ENCODE measurements at regions not wholly inside any gene's neighbourhood (a gene's known extent, or its start where the extent isn't known, plus 50 kb on each side); places are given as distances from the start of the nearest gene placed in this dataset.
"Not testable (repeated sequence)": the region's sequence is repeated elsewhere in the genome, so short reads cannot be mapped to it uniquely, and the experiment has no call there.

DNA sequence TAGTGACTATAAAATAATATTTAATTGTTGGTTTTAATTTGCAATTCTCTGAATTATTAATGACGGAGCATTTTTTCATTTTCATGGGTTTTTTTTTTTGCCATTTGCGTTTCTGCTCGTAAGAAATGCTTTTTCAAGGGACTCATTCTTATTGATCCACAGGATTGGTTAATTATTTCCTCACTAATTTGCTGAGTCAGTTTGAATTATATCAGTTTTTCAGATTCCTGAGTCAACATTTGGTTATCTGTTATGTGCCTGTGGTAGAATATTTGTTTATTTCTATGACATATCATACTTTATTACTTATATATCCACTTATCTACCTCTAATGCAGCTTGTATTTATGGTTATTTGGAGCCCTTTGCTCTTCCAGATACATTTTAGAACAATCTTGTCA lies 257.0 kb upstream of the BTBD3 start:
- no peak for DNase-seq

DNA sequence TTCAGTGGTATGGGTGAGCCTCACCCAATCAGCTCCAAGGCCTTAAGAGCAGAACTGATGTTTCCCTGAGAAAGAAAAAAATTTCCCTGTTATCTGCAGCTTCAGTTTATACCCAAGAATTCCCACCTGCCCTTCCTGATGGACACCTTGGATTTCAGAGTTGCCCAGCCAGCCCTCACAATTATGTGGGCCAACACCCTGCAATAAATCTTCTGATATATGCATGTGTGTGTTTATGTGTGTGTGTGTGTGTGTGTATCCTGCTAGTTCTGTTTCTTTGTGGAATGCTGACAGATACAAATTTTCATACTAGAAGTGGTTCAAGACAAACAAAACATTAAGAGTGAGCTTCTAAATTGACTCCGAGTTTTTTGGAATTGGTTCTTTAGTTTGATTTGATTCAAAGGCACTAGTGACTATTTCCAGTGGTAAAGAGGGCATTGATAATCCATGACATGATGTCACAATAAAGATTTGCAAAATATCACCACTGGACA lies 246.6 kb upstream of the BTBD3 start:
- DNase-seq: no peak

DNA sequence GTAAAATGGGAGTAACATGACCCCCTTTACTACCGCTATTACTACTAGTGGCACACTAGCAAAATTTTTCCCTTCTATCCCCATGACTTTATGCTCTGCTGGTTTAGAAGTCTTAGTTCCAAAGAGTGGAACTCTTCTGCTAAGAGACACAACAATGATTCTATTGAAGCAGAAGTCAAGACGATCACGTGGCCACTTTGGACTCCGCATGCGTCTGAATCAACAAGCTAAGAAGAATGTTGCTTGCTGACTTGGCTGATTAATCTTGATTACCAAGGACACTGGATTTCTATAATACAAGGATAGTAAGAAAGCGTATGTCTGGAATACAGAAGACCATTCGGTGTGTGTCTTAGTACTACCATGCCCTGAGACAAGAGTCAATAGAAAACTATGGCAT lies 244.7 kb upstream of the BTBD3 start:
- no peak for DNase-seq

DNA sequence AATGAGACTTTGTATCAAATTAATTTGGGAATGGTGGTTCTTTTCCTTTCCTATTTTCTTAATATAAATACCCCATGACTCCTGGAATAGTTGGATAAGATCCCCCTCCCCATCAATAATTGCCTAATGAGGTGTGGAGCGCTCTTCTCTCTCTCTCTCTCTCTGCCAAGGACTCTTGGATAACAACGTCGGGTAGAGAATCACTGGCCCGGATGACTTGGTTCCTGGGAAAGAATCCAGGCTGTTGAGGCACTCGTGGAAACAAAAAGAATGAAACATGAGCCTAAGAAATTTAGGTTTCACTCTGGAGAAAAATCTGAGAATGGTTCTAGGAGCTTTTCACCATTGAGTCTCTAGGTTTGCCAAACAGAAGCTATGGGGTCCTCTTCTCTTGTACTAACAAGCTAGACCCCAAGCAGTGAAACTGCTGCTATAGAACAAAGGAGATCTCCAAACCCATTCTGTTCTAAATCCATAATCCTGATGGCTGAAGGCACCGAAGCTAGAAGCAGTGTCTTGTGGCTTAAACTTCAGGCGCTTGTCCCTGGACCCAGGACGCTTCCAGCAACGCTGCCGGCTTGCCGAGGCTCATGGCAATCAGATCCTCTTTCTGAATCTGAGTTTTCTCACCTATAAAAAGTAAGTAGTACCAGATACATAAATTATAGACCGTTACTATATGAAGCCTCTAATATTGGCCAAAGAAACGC lies 241.6 kb upstream of the BTBD3 start:
- no peak for DNase-seq

DNA sequence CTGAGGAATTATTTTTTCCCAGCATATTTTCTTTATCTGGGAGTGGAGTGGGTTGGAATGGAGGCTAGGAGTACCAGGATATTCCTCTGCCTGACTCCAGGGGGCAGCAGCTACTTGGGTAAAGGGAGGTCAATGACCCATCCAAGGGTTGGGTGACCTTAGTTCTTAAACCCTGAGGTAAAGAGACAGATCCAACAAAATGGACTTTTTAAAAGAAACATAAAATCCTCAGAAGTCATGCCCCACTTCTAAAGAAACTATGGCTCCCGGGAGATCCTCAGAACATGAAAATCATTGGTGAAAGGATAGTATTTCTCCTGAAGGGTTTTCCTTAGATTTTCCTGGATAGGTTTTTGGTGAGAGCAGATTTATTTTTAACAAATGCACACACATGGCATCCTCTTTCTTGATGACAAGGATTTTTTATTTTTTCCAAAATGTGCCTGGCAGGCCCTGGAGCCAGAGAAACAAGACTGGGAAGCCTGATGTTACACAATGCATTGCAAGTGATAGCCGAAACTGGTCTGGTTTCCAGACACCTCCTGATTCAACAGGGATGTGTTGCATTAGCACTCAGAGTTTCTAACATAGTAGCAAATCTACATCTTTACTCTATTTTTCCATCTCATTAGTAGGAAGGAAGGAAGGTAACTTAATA lies 240.9 kb upstream of the BTBD3 start:
- DNase-seq: peak; percentile 51

DNA sequence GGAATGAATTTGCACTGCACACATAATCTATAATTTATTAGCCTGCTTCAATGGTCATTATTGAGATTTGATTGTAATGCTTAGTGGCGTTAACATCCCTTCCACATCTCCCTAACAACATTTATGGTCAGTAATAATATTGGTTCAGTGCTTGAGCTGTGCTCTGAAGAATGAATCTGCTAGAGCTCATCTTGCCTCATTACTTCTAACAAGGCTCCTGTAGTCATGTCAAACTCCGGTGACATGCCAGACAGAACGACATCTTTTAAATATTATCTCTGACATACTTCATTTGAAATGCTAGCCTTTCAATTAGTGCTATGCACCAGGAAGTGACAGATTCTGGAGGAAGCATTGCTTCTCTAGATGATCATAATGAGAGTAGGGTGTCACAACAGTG lies 240.3 kb upstream of the BTBD3 start:
- no peak for DNase-seq

DNA sequence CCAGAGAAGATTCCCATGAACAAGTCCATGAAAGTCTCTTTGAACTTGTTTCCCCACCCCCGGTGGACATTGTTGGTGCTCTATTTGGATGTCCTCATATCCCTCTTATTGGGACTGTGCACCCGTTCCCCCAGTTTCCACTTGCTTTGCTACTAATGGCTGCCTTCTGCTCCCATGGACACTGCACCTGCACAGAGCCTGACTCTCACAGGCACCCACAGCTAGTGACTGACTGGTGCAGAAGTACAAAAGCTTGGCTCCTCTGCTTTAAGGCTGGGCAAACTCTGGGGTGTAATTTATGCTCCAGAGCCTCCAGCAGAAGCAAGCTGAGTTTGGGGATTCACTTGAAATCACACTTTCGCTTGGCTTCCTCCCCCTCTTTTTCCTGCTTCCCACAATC lies 239.9 kb upstream of the BTBD3 start:
- DNase-seq: no peak

DNA sequence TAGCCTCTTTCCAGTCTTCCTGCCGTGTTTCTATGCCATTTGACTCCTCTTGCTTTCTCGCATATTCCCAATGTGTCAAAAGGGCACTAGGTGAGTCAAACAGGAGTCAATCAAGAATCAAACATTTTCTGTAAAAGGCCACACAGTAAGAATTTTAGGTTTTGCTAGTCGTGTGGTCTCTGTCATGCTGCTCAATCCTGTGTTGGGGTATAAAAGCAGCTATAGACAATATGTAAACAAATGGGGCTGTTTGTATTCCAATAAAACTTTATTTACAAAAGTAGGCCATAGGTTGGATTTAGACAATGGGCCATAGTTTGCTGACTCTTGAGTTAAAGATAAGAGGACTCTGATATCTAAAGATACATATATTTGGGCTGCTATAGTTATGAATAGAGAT lies 235.4 kb upstream of the BTBD3 start:
- DNase-seq: no peak

DNA sequence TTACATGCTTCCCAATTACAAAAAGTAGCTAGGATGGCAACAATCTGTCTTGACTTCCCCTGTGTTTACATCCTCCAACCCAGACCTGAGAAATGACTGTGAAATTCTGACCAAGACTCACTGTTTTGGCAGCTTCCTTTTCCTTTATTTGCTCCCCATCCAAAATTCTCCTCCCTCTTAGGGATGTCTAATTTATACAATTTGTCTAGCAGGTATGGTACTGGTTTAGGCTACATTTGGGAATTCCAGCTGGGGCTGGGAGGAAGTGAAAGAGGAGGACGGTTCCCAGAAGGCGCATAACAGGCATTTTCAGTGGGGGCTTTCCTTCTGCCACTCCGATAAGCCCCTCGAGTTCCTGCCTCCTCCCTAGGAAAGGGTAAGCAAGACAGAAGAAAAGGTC lies 231.5 kb upstream of the BTBD3 start:
- no peak for DNase-seq

DNA sequence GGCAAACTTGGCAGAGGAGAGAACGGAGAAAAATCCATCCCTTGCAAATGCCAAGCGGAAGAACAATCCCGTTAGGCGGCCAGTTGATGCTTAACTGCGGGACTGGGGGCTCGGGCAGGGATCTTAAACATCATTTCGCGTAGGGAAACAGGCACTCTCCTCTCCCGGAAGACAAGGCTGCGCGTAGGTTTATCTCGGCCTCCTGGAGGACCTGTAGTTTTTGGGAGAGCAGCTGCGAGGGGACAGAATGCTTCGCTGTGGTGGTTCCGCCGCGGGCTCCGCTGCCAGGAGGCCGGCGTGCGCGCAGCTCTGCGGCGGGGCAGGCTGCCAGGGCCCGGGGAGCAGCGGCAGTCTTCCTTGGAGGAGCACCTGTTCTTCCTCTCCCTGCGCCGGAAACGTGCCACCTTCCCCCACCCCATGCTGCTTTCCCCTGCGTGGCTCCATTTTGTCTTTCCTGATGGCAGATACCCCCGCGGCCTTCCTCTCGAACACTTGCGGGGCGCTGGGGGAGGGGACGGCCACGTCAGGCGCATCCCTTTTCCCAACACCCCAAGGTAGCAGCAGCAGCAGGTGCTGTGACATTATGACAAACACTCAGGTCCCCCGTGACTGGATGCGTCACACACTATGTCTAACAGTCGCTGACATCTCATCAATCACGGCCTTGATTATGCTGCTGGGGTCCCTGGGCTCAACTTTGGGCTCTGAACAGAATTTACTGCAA lies 230.7 kb upstream of the BTBD3 start:
- peak; percentile 80 for DNase-seq

DNA sequence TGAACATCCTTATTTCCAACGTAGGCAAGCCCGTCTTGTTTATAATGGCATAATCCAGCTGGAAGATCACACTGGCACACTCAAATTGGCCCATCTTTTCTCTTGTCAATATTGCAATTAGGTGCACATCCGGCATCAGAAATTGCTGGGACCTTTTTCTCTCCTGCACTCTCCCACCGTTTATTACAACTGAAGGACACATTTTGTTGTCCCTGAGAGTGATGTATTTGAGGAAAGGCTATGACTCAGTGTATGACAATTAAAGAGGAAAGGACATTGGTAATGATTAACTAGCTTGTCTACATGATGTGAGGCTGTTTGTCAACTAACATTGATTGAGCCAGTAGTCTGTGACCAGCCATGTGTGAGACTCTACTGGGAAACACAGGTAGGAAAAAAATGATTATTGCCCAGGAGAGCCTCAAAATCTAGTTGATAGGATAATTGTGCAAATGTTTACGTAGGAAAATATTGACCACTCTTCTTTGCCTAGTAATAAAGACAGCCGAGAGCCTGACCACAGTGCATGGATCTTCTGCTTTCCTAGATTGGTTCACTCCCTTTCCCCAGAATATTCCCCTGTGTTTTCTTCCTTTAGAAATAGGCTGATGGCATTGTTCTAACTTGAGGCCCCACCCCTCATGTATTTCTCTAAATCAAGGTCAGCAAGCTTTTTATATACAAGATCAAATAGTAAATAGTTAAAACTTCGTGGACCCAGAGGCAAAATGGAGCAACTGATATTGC lies 230.0 kb upstream of the BTBD3 start:
- DNase-seq: no peak

DNA sequence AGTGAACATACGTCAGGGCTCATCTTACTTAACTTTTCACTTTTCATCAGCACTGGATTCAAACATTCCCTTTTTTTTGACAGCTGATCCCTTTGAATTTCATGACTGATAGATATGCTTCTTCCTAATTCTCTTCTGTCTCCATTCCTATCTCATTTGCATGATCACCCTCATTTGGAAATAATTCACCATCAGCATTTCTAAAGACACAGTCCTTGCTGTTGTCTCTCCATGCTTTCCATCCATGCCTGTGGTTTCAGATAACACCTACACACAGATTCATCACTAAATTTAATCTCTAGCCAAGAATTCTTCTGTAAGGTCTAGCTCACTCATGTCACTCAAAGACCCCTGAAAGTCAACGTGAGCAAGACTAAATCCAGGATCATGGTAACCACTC lies 228.4 kb upstream of the BTBD3 start:
- DNase-seq: no peak

DNA sequence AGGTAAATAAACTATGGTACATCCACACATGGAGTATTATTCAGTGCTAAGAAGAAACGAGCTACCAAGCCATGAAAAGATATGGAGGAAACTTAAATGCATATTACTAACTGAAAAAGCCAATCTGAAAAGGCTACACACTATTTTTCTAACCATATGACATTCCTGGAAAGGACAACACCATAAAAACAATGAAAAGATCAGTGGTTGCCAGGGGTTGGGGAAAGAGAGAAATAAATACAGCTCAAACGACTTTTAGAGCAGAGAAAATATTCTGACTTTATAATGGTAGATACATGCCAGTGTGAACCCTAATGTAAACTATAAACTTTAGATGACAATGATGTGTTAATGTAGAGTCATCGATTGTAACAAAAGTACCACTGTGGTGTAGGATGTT lies 225.9 kb upstream of the BTBD3 start:
- no peak for DNase-seq

DNA sequence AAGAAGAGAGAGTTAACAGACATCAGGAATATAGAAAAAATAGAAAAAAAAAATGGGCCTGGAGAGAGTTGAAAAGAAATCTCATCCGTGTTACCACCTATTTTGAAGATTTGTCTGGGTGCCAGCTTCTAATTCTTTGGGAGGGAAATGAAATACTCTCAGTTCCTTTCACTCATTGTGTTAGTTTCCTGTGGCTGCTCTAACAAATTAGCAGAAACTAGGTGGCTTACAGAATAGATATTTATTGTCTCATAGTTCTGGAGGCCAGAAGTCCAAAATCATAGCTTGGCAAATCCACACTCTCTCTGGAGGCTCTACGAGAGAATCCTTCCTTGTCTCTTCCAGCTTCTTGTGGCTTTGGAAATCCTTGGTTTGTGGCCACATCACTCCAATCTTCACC lies 225.1 kb upstream of the BTBD3 start:
- no peak for DNase-seq

DNA sequence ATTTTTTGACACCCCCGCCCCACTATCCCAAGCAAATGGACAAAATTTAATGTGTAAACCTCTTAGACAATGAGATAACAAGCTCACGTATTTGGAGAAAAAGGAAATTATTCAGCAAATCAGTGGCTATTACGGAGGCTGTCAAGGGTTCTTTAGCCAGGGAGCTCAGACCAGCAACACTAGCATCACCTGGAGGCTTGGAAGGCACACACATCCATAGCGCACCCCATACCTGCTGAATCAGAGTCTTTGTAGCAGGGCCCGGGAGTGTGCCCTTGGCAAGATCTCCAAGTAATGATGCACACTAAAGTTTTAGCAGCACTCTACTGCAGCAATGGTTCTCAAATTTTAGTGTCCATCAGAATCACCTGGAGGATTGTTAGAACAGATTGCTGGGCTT lies 223.2 kb upstream of the BTBD3 start:
- no peak for DNase-seq

DNA sequence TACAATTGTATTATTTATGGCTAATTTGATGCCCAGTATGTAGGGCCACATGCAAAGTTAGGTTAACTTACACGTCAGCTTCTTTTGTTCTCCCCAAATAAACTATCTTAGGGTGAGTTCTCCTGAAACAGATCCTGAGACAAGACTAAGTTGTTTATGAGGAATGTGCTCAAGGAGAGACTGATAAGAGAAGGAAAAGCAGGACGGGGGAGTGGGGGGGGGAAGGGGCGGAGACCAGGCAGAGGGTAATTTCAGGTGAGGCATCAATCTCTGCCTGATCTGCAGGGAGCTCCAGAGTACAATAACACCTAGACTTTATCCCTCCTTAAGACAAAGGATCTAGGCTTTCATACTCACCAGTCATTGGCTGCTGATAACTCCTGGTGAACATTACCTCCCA lies 220.6 kb upstream of the BTBD3 start:
- no peak for DNase-seq

DNA sequence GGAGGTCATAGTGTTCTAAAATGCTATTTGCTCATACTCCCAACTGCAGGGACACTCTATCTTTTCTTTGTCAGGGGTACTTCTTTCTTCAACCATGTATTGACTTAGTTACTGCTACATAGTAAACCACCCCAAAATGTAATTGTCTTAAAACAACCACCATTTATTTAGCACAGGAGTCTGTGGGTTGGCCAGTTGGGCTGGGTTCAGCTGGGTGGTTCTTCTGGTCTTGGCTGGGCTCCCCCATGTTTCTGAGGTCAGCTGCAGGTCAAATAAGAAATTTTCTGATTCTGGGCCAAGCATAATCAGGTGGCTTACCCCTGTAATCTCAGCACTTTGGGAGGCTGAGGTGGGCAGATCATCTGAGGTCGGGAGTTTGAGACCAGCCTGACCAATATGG lies 220.0 kb upstream of the BTBD3 start:
- DNase-seq: no peak

DNA sequence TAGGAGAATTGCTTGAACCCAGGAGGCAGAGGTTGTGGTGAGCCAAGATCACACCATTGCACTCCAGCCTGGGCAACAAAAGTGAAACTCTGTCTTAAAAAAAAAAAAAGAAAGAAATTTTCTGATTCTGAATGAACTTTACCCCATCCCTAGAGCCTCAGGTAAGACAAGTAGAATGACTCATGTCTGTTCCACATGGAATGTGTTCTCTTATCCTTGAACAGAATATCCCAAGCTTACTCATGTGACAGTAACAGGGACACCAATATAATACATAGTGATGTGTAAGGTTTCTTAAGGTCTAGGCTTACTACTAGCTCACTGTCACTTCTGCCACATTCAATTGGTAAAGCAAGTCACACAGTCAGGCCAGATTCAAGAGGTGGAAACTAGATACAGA lies 219.6 kb upstream of the BTBD3 start:
- no peak for DNase-seq

DNA sequence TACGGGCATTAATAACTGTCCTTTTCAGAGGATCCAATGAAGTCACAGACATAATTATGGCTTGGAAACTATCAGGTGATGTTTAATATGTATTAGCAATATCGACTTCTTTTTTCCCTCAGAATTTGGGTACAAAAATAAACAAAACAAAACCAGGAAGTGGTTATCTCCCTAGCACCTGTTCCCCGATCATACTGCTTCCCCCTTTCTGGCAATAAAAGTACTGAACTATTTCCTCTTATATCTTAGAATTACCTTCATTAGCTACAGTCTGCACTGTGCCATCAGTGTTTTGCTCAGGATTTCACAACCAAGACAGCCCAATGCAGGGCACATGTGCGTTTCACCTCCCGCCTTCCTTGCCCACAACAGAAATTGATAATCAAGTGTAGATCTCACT lies 216.9 kb upstream of the BTBD3 start:
- no peak for DNase-seq

DNA sequence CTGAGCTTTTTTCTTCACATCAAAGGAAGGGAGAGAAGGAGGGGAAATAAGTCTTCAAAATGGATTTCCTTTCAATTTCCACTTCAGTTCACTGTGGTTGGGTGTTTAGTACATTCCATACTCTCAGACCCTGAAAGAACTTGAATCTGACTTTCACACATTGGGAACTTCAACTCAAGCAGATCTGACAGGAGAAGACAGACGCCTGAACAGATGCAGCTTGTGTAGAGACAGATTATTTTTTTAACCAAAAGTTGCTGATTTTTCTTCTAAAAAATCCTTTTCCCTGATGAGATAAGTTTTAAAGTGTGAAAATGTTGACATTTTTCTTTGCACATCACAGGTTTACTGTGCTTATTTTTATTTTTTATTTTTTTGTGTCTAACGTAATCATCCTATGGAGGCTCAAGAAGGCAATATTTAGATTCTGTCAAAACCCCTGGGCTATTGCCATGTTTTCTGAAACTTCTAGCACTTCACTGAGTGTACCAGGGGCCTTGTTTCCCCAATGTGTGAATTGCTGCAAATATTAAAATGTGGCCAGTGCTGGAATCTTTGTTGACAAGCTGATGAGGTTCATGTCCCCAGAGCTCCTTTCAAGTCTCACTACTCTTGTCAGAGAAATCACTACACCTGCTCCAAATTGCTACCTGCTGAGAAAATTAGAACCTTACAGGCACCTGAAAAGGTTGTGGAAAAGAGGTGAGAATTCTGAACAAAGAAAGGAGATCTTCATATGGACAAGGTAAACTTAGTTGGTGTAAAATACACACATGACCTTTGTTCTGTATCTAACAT lies 214.8 kb upstream of the BTBD3 start:
- DNase-seq: no peak

DNA sequence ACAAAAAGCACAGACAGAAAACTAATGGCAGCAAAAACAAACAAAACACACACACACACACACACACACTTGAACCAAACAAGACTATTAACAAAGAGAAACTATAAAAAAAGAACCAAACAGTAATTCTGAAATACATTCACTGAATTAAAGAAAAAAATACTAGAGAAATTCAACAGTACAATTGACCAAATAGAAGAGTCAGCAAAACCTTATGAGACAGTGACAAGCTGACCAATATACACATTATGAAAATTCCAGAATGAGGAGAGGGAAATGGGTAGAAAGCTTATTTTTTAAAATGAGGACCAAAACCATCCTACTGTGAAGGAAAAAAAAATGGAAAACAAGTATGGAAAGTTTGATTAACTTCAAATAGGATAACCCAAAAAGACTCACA lies 212.2 kb upstream of the BTBD3 start:
- no peak for DNase-seq

DNA sequence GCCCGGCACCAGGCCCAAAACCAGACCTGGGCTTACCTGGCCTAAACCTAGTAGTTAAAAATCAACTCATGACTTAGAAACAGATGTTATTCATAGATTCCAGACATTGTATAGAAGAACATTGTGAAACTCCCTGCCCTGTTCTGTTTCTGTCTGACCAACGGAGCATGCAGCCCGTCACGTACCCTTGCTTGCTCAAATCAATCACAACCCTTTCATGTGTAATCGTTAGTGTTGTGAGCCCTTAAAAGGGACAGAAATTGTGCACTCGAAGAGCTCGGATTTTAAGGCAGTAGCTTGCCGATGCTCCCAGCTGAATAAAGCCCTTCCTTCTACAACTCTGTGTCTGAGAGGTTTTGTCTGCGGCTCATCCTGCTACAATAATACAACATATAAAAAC lies 209.5 kb upstream of the BTBD3 start:
- not testable (repeated sequence) for DNase-seq

DNA sequence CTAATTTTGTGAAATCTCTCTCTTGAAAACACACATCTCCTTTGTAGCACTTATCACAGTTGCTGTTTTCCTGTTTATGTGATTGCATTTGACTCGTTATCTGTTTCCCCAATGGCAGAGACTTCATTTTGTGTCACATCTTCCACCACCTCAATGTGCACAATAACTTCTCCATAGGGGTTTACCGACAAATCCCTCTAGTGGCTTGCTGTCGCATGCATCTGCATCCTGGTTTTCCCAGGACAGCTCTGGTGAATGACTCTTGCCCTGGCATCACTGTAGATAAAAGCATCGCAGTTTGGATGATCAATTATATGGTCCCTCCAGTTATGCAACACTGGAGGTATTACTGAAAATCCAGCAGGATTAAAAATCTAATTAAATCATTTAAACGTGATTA lies 206.5 kb upstream of the BTBD3 start:
- DNase-seq: no peak

All from NCI-H1105 (cell line).